HG03520 (cell line): ENCODE measurements at regions not wholly inside any gene's neighbourhood (a gene's known extent, or its start where the extent isn't known, plus 50 kb on each side); places are given as distances from the start of the nearest gene placed in this dataset.

Source experiments
- ATAC-seq: cut with Tn5 transposase; IDR thresholded peaks from one replicate; pipeline ENCODE4 v1.9.1; 2021; ENCODE audit warnings: mild to moderate bottlenecking, moderate library complexity; ENCODE audit not compliant: unreplicated experiment

GRCh38 chr1:222247081-222247480 is 300.8 kb downstream of the HHIPL2 start:
- ATAC-seq = no peak

DNA sequence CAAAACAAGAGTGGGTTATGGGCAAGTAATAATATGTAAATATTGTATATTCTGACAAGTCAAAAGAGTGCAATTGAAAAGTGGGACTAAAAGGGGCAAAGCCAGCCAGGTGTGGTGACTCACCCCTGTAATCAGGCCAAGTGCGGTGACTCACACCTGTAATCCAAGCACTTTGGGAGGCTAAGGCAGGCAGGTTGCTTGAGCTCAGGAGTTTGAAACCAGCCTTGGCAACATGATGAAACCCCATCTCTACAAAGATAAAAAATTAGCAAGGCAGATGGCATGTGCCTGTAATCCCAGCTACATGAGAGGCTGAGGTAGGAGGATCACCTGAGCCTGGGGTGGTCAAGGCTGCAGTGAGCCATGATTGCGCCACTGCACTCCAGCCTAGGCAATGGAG is 304.0 kb downstream of the HHIPL2 start:
- no peak for ATAC-seq

GRCh38 chr1:222242492-222242891 is 305.4 kb downstream of the HHIPL2 start:
- no peak for ATAC-seq

DNA sequence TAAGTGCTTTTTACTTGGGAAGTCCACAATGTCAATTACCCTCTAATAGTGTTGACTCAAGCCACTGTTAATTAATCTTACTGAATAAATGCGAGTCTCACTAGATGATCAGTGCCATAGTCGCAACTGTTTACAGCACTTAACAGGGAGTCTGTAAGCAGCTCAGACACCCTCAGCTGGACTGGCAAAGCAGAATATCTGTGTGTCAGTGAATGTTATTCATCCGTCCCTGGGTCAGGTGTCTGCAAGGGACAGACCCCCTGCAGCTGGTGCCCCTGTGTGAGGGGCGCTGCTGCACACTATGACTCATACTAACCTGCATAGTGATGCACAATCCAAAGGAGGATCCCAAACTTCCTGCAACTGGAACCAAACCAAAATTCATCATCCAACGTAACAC is 306.5 kb downstream of the HHIPL2 start:
- ATAC-seq = no peak

- no peak for ATAC-seq
Observed at GRCh38 chr1:222240536-222241181, 307.2 kb downstream of the HHIPL2 start.

DNA sequence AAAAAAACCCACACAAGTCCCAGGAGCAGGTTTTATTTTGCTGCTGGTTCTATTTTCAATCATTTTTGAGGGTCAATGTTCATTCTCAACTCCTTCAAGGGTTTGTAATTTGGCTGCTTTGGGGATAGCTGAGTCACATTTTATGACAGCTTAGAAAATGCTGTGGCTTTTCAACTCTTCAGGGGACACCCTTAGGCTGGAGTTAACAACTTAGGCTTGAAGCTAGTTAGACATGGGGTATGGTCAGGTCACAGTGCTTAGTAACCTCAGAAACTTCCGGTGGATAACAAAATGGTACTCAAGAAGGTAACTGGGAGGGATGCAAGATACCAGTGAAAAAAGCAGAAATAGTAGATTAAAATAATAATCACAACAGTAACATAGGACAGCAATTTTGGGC is 308.8 kb downstream of the HHIPL2 start:
- ATAC-seq = no peak

GRCh38 chr1:222234351-222234750 is 313.6 kb downstream of the HHIPL2 start:
- no peak for ATAC-seq

DNA sequence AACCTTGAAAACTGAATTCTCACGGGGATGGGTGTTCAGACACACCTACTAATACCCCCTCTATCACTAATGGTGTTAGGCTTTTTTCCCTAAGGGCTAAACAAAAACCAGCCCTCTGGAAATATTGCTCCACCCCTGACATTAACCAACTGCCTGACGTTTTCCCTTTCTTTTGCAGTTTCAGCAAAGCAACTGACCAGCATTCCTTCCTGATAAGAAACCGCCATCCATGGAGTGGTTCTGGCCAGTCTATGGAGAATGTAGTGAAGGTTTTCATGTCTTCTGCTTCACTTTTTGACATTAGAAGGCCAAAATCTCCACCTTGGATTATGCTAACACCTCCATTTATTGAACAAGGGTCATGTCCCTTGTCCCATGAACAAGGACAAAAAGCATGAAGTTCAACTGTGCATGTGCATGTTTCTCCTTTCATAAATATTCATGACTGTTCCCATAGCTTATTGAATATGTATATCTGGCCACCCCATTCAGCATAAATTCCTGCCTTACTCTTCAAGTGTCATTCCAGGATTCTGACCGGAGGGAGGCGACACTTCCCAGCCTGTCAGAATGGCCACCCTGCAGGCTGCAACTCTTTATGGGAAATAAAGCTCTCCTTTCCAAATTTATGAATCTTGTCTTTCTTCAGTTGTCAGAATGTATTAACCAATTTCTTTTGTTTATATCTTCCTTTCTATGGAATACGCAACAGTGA is 314.3 kb downstream of the HHIPL2 start:
- ATAC-seq = no peak

DNA sequence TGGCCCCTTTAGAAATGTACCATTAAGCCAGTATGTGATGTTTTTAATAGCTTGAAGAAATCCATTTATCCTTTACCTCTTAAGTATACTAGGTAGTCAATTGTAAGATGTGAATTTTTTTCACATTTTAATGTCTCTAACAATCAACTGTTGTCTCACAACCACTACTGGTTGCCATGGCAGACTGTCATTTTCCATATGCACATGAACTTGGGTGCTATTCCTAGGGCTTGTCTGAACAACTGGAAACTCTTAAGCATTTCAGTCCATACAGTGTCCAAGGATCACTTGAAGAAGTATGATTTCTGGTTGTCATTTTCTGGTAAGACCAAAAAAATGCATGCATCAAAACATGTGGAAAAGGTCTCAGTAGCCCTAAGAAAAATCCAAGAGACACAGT is 315.1 kb downstream of the HHIPL2 start:
- no peak for ATAC-seq

- no peak for ATAC-seq
Observed at GRCh38 chr1:222229672-222230312, 318.1 kb downstream of the HHIPL2 start.

- no peak for ATAC-seq
Observed at GRCh38 chr1:222225316-222225691, 322.6 kb downstream of the HHIPL2 start.

DNA sequence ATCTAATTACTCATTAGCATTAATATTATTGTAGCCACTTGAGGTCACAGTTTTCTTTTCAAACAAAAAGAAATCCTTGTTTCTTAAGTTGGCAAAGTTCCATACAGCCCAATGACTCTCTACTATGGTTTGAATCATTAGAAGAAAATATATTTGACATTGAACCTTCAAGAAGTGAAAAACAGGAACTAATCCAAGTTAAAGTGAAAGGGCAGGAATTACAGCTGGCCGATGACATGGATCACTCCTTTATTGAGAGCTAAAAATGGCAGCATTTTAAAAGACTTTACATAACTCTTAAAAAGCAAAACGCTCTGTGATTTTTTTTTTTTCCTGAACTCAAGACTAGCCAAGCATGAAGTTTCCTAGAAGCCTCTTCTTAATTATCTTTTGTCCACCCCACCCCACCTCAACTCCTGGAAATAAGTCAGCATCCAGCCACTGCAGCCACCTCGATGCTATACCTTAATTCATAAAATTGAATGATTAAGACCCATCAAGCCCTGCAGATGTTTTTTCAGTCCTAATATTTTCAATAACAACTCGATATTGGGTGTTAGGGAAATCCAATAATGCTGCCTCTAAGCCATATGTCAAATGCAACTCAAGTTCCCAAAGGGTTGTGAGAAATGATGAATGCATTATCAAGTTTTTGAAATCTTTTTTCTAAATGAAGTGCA is 323.1 kb downstream of the HHIPL2 start:
- no peak for ATAC-seq

DNA sequence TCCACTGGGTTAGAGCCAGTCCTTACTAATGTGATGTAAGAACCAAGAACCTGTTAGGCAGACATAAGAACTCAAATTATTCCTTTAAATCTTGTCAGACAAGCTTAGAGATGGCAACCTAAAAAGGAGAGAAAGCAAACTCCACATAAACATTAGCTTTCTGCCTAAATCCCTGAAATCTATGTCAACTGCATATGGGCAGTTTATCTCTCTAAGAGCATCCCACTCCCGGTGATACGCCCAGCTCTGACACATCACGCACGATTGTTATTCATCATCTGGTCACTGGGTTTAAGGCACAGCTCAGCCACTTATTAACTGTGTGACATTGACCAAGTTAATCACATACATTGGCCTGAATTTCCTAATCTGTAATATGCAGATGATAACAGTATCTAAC is 323.7 kb downstream of the HHIPL2 start:
- ATAC-seq = no peak

- ATAC-seq = no peak
Observed at GRCh38 chr1:222223010-222223409, 324.9 kb downstream of the HHIPL2 start.

DNA sequence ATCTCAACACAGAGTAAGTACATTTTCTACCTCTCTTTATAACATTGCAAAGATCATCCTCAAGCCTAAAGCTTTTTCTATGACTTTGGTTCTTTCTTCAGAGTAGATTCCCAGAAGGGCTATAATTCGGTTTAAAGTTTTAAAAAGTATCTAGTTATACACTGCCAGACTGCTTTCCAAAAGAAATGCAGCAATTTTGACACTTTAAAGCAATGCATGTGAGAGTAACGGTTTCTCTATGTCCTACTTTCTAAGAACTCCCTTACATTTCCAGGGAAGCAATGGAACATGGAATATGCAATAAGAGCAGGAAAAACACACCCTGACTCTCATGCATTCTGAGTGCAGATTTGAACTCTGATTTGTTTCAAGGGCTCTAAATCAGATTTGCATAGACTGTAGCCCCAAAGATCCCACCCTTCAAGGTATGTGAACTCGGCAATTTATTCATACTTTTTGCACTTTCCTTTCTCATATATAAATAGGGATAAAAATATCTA is 331.6 kb downstream of the HHIPL2 start:
- no peak for ATAC-seq

- ATAC-seq = no peak
Observed at GRCh38 chr1:222210776-222211175, 337.1 kb downstream of the HHIPL2 start.

GRCh38 chr1:222204475-222204874 is 343.4 kb downstream of the HHIPL2 start:
- no peak for ATAC-seq

DNA sequence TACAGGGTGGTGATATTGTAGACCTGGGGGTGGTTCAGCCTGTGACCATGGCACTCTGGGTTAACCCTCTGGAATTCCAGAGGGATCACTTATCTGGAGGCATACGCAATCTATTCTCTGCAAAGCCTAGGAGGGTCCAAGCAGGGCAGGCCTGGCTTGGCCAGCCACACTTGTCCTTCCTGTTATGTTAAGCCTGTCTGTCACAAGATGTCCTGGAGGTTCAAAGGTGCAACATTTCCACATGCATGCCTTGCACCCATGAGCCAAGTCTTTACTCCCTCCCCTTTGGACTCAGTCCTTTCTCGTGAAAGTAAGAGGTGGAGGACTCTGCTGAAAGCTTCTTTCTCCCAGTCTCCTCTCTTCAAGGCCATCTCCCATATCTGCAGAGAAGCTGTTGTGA is 345.1 kb downstream of the HHIPL2 start:
- no peak for ATAC-seq

DNA sequence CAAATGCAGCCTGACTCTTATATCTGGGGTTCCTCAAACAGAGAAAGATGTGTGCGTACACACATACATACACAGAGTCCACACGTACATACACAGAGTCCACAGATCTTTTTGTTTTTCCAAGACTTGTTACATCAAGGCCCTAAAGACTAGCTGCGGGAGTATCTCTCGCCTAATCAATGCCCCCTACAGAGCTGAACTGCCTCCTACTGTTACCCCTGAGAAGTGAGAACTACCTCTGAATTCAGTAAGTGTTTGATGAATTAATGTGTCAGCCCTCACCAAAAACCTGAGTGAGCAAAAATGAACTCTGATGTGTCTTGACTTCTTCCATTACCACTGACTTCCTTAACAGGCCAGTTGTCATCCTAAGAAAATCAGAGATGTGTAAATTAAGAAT is 351.2 kb downstream of the HHIPL2 start:
- no peak for ATAC-seq

DNA sequence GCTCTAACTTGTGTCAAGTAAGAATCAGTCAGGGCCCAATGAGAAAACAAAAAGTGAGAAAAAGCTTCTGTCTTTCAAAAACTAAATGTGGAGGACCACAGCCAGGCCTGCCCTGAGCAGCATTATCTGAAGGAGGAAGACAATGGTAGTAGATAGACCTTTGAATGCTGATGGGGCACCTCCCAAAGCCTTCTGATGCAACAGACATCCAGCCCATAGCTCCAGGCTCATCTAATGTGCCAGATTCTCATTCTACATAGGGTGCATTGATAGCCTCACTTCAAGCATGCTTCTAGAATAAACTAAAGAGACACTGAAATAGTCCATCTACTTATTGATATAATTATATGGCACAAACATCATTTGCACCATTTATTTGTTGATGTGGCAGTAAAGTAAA is 351.6 kb downstream of the HHIPL2 start:
- no peak for ATAC-seq

DNA sequence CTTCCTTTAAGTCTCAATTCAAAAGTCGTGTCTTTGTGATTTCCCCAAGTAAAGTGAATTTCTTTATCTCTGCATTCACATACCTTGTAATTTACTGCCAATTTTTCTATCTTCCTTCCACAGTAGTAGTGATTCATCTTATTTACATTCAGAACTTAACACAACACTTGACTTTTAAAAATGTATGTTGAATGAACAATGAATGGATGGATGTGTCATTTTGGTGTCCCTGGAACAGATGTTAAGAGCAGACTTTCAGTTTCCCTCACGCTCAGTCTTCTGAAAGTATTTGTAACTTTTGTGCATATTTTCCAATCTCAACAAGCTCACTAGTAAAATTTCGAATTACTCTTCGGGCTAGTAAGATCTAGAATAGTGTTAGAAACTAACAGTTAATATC is 352.0 kb downstream of the HHIPL2 start:
- ATAC-seq = no peak

GRCh38 chr1:222189218-222189617 is 358.7 kb downstream of the HHIPL2 start:
- ATAC-seq = no peak
